WTC11 (cell line): ENCODE measurements at regions not wholly inside any gene's neighbourhood (a gene's known extent, or its start where the extent isn't known, plus 50 kb on each side); places are given as distances from the start of the nearest gene placed in this dataset.

Source experiments
- NR2C2 ChIP-seq: sonication (generic); formaldehyde crosslinking; IDR thresholded peaks from 2 replicates; pipeline ENCODE4 v1.8.0; 2022; ENCODE audit warnings: mild to moderate bottlenecking, missing genetic modification reagents
- NR3C1 ChIP-seq: sonication (generic); formaldehyde crosslinking; conservative IDR thresholded peaks from 2 replicates; pipeline ENCODE4 v1.8.1; 2023; ENCODE audit warnings: low read depth, mild to moderate bottlenecking, missing genetic modification reagents
- SP1 ChIP-seq: sonication (generic); formaldehyde crosslinking; conservative IDR thresholded peaks from 2 replicates; pipeline ENCODE4 v1.8.1; 2022; ENCODE audit warnings: missing genetic modification reagents
- ZNF512 ChIP-seq: sonication (generic); formaldehyde crosslinking; IDR thresholded peaks from 2 replicates; pipeline ENCODE4 v1.8.1; 2022; ENCODE audit warnings: missing genetic modification reagents, borderline replicate concordance

DNA sequence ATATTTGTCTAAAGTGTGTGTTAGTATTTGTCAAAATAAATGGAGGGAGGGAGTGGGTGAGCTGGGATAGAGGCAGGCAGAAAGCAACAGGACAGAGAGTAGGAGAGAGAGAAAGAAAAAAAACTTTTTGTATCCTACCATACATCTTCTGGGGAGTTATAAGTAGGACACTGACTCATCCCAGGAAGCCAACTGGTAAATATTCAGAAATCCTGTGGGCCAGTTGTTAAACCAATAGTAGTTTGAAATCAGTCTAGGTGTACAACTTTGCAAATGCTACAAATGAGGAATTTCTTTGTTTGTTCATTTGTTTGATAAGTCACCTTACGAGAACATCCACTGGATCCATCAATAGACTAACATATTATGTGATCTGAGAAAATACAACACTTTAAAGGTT, 980.9 kb downstream of the GATA3 start:
- TF ChIP-seq SP1 (CRISPR knock-in tag) (no peak), NR2C2 (no peak), ZNF512 (CRISPR knock-in tag) (no peak), NR3C1 (CRISPR knock-in tag) (no peak)
